ENCODE measurements at regions not wholly inside any gene's neighbourhood (a gene's known extent, or its start where the extent isn't known, plus 50 kb on each side); places are given as distances from the start of the nearest gene placed in this dataset.
"Not testable (repeated sequence)": the region's sequence is repeated elsewhere in the genome, so short reads cannot be mapped to it uniquely, and the experiment has no call there.

- TF ChIP-seq POLR2AphosphoS5, EP300 (IDR thresholded peaks at IDR 0.05): not testable (repeated sequence)
- TF ChIP-seq, protein P1, sequence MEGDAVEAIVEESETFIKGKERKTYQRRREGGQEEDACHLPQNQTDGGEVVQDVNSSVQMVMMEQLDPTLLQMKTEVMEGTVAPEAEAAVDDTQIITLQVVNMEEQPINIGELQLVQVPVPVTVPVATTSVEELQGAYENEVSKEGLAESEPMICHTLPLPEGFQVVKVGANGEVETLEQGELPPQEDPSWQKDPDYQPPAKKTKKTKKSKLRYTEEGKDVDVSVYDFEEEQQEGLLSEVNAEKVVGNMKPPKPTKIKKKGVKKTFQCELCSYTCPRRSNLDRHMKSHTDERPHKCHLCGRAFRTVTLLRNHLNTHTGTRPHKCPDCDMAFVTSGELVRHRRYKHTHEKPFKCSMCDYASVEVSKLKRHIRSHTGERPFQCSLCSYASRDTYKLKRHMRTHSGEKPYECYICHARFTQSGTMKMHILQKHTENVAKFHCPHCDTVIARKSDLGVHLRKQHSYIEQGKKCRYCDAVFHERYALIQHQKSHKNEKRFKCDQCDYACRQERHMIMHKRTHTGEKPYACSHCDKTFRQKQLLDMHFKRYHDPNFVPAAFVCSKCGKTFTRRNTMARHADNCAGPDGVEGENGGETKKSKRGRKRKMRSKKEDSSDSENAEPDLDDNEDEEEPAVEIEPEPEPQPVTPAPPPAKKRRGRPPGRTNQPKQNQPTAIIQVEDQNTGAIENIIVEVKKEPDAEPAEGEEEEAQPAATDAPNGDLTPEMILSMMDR (IDR thresholded peaks at IDR 0.05) = not testable (repeated sequence)
Observed at GRCh38 chr7:73200518-73201099, 108.0 kb downstream of the NSUN5 start.
